SU-DHL-6 (cell line): ENCODE measurements at regions not wholly inside any gene's neighbourhood (a gene's known extent, or its start where the extent isn't known, plus 50 kb on each side); places are given as distances from the start of the nearest gene placed in this dataset.

Experiments used
- CTCF ChIP-seq: fragments of 200-600 bp; sonication (generic); IDR thresholded peaks from one replicate; pipeline ENCODE4 v1.5.1; 2017; ENCODE audit warnings: antibody characterized with exemption, mild to moderate bottlenecking, low read length, moderate library complexity; ENCODE audit not compliant: insufficient read depth, poor library complexity, severe bottlenecking
- EZH2phosphoT487 ChIP-seq: fragments of 200-600 bp; sonication (generic), shearing (Covaris generic); conservative IDR thresholded peaks from 2 replicates; pipeline ENCODE4 v1.6.1; 2018; ENCODE audit warnings: mild to moderate bottlenecking, antibody characterized with exemption, low read length, moderate library complexity, mixed read lengths

- TF ChIP-seq EZH2phosphoT487 (no peak), CTCF (no peak)
These were observed 211.4 kb upstream of the SETMAR start for GRCh38 chr3:4091786-4092185.
